ENCODE measurements at regions not wholly inside any gene's neighbourhood (a gene's known extent, or its start where the extent isn't known, plus 50 kb on each side); places are given as distances from the start of the nearest gene placed in this dataset.
"Not testable (repeated sequence)": the region's sequence is repeated elsewhere in the genome, so short reads cannot be mapped to it uniquely, and the experiment has no call there.

DNA sequence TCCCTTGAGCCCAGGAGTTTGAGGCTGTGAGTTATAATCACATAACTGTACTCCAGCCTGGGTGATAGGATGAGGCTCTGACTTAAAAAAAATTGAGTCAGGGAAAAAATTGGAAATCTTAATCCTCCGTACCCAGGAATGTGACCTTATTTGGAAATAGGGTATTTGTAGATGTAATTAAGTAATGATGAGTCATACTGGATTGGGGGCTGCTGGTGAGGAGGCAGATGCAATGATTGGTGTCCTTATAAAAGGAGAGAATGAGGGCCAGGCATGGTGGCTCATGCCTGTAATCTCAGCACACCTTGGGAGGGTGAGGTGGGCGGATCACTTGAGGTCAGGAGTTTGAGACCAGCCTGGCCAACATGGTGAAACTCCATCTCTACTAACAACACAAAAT is 134.9 kb upstream of the ALDH3B2 start:
- TF ChIP-seq, protein P1, sequence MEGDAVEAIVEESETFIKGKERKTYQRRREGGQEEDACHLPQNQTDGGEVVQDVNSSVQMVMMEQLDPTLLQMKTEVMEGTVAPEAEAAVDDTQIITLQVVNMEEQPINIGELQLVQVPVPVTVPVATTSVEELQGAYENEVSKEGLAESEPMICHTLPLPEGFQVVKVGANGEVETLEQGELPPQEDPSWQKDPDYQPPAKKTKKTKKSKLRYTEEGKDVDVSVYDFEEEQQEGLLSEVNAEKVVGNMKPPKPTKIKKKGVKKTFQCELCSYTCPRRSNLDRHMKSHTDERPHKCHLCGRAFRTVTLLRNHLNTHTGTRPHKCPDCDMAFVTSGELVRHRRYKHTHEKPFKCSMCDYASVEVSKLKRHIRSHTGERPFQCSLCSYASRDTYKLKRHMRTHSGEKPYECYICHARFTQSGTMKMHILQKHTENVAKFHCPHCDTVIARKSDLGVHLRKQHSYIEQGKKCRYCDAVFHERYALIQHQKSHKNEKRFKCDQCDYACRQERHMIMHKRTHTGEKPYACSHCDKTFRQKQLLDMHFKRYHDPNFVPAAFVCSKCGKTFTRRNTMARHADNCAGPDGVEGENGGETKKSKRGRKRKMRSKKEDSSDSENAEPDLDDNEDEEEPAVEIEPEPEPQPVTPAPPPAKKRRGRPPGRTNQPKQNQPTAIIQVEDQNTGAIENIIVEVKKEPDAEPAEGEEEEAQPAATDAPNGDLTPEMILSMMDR (conservative IDR thresholded peaks at IDR 0.05; ENCODE audit: low read depth in 2 of 2), result not testable (repeated sequence)
- TF ChIP-seq POLR2AphosphoS5 (IDR thresholded peaks at IDR 0.05; ENCODE audit: low read depth); EZH2phosphoT487 (IDR thresholded peaks at IDR 0.05; ENCODE audit: unreplicated experiment); CREB1 (CRISPR knock-in tag; IDR thresholded peaks at IDR 0.05; ENCODE audit: low read depth); JUNB (IDR thresholded peaks at IDR 0.05; ENCODE audit: unreplicated experiment); EZH2 (IDR thresholded peaks at IDR 0.05; ENCODE audit: low read depth, unreplicated experiment); STAT1 (IDR thresholded peaks at IDR 0.05; ENCODE audit: unreplicated experiment); ZNF331 (CRISPR knock-in tag; IDR thresholded peaks at IDR 0.05; ENCODE audit: low read depth); ZNF114 (CRISPR knock-in tag; IDR thresholded peaks at IDR 0.05); NANOG (IDR thresholded peaks at IDR 0.05; ENCODE audit: borderline replicate concordance): not testable (repeated sequence)
- TF ChIP-seq, protein P2, sequence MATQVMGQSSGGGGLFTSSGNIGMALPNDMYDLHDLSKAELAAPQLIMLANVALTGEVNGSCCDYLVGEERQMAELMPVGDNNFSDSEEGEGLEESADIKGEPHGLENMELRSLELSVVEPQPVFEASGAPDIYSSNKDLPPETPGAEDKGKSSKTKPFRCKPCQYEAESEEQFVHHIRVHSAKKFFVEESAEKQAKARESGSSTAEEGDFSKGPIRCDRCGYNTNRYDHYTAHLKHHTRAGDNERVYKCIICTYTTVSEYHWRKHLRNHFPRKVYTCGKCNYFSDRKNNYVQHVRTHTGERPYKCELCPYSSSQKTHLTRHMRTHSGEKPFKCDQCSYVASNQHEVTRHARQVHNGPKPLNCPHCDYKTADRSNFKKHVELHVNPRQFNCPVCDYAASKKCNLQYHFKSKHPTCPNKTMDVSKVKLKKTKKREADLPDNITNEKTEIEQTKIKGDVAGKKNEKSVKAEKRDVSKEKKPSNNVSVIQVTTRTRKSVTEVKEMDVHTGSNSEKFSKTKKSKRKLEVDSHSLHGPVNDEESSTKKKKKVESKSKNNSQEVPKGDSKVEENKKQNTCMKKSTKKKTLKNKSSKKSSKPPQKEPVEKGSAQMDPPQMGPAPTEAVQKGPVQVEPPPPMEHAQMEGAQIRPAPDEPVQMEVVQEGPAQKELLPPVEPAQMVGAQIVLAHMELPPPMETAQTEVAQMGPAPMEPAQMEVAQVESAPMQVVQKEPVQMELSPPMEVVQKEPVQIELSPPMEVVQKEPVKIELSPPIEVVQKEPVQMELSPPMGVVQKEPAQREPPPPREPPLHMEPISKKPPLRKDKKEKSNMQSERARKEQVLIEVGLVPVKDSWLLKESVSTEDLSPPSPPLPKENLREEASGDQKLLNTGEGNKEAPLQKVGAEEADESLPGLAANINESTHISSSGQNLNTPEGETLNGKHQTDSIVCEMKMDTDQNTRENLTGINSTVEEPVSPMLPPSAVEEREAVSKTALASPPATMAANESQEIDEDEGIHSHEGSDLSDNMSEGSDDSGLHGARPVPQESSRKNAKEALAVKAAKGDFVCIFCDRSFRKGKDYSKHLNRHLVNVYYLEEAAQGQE (IDR thresholded peaks at IDR 0.05; ENCODE audit: unreplicated experiment), result not testable (repeated sequence)

Measured in GM23338 (cell line).